ENCODE measurements at regions not wholly inside any gene's neighbourhood (a gene's known extent, or its start where the extent isn't known, plus 50 kb on each side); places are given as distances from the start of the nearest gene placed in this dataset.

DNA sequence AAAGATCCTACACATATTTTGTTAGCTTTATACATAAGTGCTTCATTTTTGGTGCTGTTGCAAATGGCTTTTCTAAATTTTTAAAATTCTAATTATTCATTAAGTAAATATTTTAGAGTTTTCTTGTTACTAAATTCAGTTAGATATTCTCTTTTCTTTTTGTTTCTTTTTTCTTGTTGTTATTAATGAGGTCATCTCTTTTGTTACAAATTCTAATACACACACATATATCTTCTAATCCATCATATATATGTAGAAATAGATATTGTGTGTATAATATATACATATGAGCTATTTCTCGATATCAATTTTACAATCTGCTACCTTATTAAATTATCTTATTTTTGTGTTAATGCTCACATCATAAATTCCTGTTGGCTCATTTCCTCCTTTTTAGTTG is 255.9 kb downstream of the GALR1 start:
- Mint-ChIP-seq H3K27me3 (ENCODE audit: low read depth in 3 of 3) (peaks cover 0 to 2% (median 0%) of the 10 kb centered on the region in 3 donors), H3K36me3 (no peaks in the 10 kb centered on the region), H3K9me3 (peaks cover 0 to 5% (median 2%) of the 10 kb centered on the region in 7 donors), H3K27ac (no peak overlapping the region), H3K4me1 (no peaks in the 10 kb centered on the region), H3K4me3 (no peak overlapping the region)
- no peaks in the 10 kb centered on the region for H3K4me1 ChIP-seq (ENCODE audit: control insufficient read depth in 1 of 2, insufficient read depth in 2 of 2, low read length in 2 of 2)
- no peaks in the 10 kb centered on the region for H4K20me1 ChIP-seq (ENCODE audit: insufficient read depth, low read length)
- no peaks in the 10 kb centered on the region for H3K79me2 ChIP-seq (ENCODE audit: insufficient read depth, low read length)
- no peak overlapping the region for H3K9ac ChIP-seq (ENCODE audit: insufficient read depth, low read length, poor library complexity, severe bottlenecking)
- TF ChIP-seq, protein P1, sequence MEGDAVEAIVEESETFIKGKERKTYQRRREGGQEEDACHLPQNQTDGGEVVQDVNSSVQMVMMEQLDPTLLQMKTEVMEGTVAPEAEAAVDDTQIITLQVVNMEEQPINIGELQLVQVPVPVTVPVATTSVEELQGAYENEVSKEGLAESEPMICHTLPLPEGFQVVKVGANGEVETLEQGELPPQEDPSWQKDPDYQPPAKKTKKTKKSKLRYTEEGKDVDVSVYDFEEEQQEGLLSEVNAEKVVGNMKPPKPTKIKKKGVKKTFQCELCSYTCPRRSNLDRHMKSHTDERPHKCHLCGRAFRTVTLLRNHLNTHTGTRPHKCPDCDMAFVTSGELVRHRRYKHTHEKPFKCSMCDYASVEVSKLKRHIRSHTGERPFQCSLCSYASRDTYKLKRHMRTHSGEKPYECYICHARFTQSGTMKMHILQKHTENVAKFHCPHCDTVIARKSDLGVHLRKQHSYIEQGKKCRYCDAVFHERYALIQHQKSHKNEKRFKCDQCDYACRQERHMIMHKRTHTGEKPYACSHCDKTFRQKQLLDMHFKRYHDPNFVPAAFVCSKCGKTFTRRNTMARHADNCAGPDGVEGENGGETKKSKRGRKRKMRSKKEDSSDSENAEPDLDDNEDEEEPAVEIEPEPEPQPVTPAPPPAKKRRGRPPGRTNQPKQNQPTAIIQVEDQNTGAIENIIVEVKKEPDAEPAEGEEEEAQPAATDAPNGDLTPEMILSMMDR (IDR thresholded peaks at IDR 0.05) = no peak
- H3K4me2 ChIP-seq (replicated peaks; ENCODE audit: extremely low read depth, low read length, poor library complexity, severe bottlenecking) = no peak overlapping the region
- H3K27ac ChIP-seq (ENCODE audit: low read depth in 1 of 2, low read length in 2 of 2) = no peak overlapping the region
- no peaks in the 10 kb centered on the region for H3K27me3 ChIP-seq (ENCODE audit: control insufficient read depth in 2 of 2, insufficient read depth in 2 of 2, low read length in 2 of 2)
- intact Hi-C loops (cut with micrococcal nuclease) = no loop called here
- DNase-seq = no peak
- no CpG with 5 or more reads among the region's 1 CpG for WGBS (ENCODE audit: insufficient coverage)
- H2AFZ ChIP-seq (ENCODE audit: insufficient read depth, low read depth, low read length, poor library complexity, severe bottlenecking) = no peak overlapping the region
- no peak overlapping the region for H3K4me3 ChIP-seq (replicated peaks in 1 of 3; ENCODE audit: low read depth in 2 of 3, low read length in 3 of 3)
- H3K36me3 ChIP-seq (replicated peaks in 1 of 2; ENCODE audit: control insufficient read depth in 1 of 2, insufficient read depth in 2 of 2, low read length in 2 of 2) = no peaks in the 10 kb centered on the region
- H3K9me3 ChIP-seq (replicated peaks in 1 of 2; ENCODE audit: control insufficient read depth in 1 of 2, insufficient read depth in 1 of 2, low read length in 2 of 2) = no peaks in the 10 kb centered on the region

DNA sequence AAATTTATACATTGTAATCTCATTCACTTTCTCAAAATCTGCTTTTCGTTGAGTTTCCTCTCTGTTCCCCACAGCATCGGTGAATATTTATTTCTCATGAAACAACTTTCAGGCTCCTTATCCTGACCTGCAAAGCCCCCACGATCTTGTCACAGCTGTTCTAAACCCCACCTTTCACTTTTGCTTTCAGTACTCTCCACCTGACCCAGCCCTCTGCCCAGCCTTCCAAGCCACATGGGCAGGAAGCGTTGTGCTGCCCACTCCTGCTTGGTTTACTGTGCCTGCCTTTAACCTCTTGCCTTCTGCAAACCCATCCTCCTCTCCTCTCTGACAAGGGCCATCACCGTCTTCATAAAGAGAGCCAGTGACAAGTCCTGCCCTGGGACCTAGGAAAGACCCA is 262.5 kb downstream of the GALR1 start:
- intact Hi-C loops (cut with micrococcal nuclease) = no loop called here
- Histone ChIP-seq H3K9ac (ENCODE audit: insufficient read depth, low read length, poor library complexity, severe bottlenecking) (no peak overlapping the region), H3K4me2 (replicated peaks; ENCODE audit: extremely low read depth, low read length, poor library complexity, severe bottlenecking) (no peak overlapping the region), H2AFZ (ENCODE audit: insufficient read depth, low read depth, low read length, poor library complexity, severe bottlenecking) (no peak overlapping the region), H3K79me2 (ENCODE audit: insufficient read depth, low read length) (no peaks in the 10 kb centered on the region), H3K27ac (ENCODE audit: low read depth in 1 of 2, low read length in 2 of 2) (no peak overlapping the region), H3K4me3 (replicated peaks in 1 of 3; ENCODE audit: low read depth in 2 of 3, low read length in 3 of 3) (no peak overlapping the region), H3K27me3 (ENCODE audit: control insufficient read depth in 2 of 2, insufficient read depth in 2 of 2, low read length in 2 of 2) (no peaks in the 10 kb centered on the region), H3K9me3 (replicated peaks in 1 of 2; ENCODE audit: control insufficient read depth in 1 of 2, insufficient read depth in 1 of 2, low read length in 2 of 2) (peaks cover 0 to 3% of the 10 kb centered on the region in 2 donors), H3K36me3 (replicated peaks in 1 of 2; ENCODE audit: control insufficient read depth in 1 of 2, insufficient read depth in 2 of 2, low read length in 2 of 2) (no peaks in the 10 kb centered on the region), H4K20me1 (ENCODE audit: insufficient read depth, low read length) (no peaks in the 10 kb centered on the region), H3K4me1 (ENCODE audit: control insufficient read depth in 1 of 2, insufficient read depth in 2 of 2, low read length in 2 of 2) (no peaks in the 10 kb centered on the region)
- no peak for DNase-seq
- H3K4me1 Mint-ChIP-seq = no peaks in the 10 kb centered on the region
- H3K4me3 Mint-ChIP-seq = no peak overlapping the region
- no peak overlapping the region for H3K27ac Mint-ChIP-seq
- TF ChIP-seq, protein P1 (IDR thresholded peaks at IDR 0.05) = no peak
- H3K9me3 Mint-ChIP-seq = peaks cover 0 to 6% (median 2%) of the 10 kb centered on the region in 7 donors
- WGBS (ENCODE audit: insufficient coverage) = 89% methylated on average over 5 of the region's 5 CpGs
- no peaks in the 10 kb centered on the region for H3K36me3 Mint-ChIP-seq
- peaks cover 0 to under 1% (median 0%) of the 10 kb centered on the region in 3 donors for H3K27me3 Mint-ChIP-seq (ENCODE audit: low read depth in 3 of 3)
